ENCODE measurements at regions not wholly inside any gene's neighbourhood (a gene's known extent, or its start where the extent isn't known, plus 50 kb on each side); places are given as distances from the start of the nearest gene placed in this dataset.
A peak's percentile ranks its signal among the peaks of the same experiment; 100 is the strongest.
"Not testable (repeated sequence)": the region's sequence is repeated elsewhere in the genome, so short reads cannot be mapped to it uniquely, and the experiment has no call there.

GRCh38 chr20:48049171-48049570 is 263.9 kb upstream of the SULF2 start:
- no peak for DNase-seq (ENCODE audit: low spot score)

- DNase-seq (ENCODE audit: low spot score) = no peak
Measured at GRCh38 chr20:48047447-48047846, 262.2 kb upstream of the SULF2 start.

GRCh38 chr20:48042628-48043027 is 257.3 kb upstream of the SULF2 start:
- DNase-seq (ENCODE audit: low spot score) = no peak

- no peak for DNase-seq (ENCODE audit: low spot score)
Measured at GRCh38 chr20:48041078-48041780, 255.9 kb upstream of the SULF2 start.

GRCh38 chr20:48040491-48040890 is 255.2 kb upstream of the SULF2 start:
- DNase-seq (ENCODE audit: low spot score) = no peak

- no peak for DNase-seq (ENCODE audit: low spot score)
Measured at GRCh38 chr20:48040051-48040450, 254.8 kb upstream of the SULF2 start.

- DNase-seq (ENCODE audit: low spot score) = no peak
Measured at GRCh38 chr20:48039514-48039913, 254.2 kb upstream of the SULF2 start.

GRCh38 chr20:48038713-48039112 is 253.4 kb upstream of the SULF2 start:
- no peak for DNase-seq (ENCODE audit: low spot score)

GRCh38 chr20:48037798-48038197 is 252.5 kb upstream of the SULF2 start:
- DNase-seq (ENCODE audit: low spot score) = not testable (repeated sequence)

GRCh38 chr20:48035961-48036731 is 250.9 kb upstream of the SULF2 start:
- no peak for DNase-seq (ENCODE audit: low spot score)

GRCh38 chr20:48034751-48035150 is 249.5 kb upstream of the SULF2 start:
- DNase-seq (ENCODE audit: low spot score) = no peak

GRCh38 chr20:48033005-48033404 is 247.7 kb upstream of the SULF2 start:
- DNase-seq (ENCODE audit: low spot score) = not testable (repeated sequence)

GRCh38 chr20:48031122-48031521 is 245.8 kb upstream of the SULF2 start:
- DNase-seq (ENCODE audit: low spot score) = no peak

- DNase-seq (ENCODE audit: low spot score) = no peak
Measured at GRCh38 chr20:48026981-48027592, 241.8 kb upstream of the SULF2 start.

- DNase-seq (ENCODE audit: low spot score) = no peak
Measured at GRCh38 chr20:48025661-48026060, 240.4 kb upstream of the SULF2 start.

- peak; percentile 34 for DNase-seq (ENCODE audit: low spot score)
Measured at GRCh38 chr20:48025051-48025515, 239.8 kb upstream of the SULF2 start.

- DNase-seq (ENCODE audit: low spot score) = no peak
Measured at GRCh38 chr20:48024539-48024938, 239.3 kb upstream of the SULF2 start.

GRCh38 chr20:48020696-48021095 is 235.4 kb upstream of the SULF2 start:
- DNase-seq (ENCODE audit: low spot score) = not testable (repeated sequence)

GRCh38 chr20:48019940-48020339 is 234.7 kb upstream of the SULF2 start:
- DNase-seq (ENCODE audit: low spot score) = no peak

- DNase-seq (ENCODE audit: low spot score) = no peak
Measured at GRCh38 chr20:48019496-48019895, 234.2 kb upstream of the SULF2 start.

GRCh38 chr20:48018851-48019250 is 233.6 kb upstream of the SULF2 start:
- not testable (repeated sequence) for DNase-seq (ENCODE audit: low spot score)

GRCh38 chr20:48017992-48018391 is 232.7 kb upstream of the SULF2 start:
- DNase-seq (ENCODE audit: low spot score) = no peak

GRCh38 chr20:48017509-48017908 is 232.2 kb upstream of the SULF2 start:
- no peak for DNase-seq (ENCODE audit: low spot score)

Data from mucosa of gallbladder (tissue), 1 donor.